PC-9 (cell line): ENCODE measurements at regions not wholly inside any gene's neighbourhood (a gene's known extent, or its start where the extent isn't known, plus 50 kb on each side); places are given as distances from the start of the nearest gene placed in this dataset.

Source experiments
- EZH2 ChIP-seq: fragments of 200-600 bp; sonication (generic); IDR thresholded peaks from 2 replicates; pipeline ENCODE4 v1.8.0; 2017; ENCODE audit warnings: antibody characterized with exemption, low read depth
- TF ChIP-seq, protein P1 (sequence below): fragments of 200-600 bp; sonication (generic); conservative IDR thresholded peaks from 2 replicates; pipeline ENCODE4 v1.6.1; 2017; ENCODE audit warnings: mixed run types, antibody characterized with exemption, mild to moderate bottlenecking, moderate library complexity

DNA sequence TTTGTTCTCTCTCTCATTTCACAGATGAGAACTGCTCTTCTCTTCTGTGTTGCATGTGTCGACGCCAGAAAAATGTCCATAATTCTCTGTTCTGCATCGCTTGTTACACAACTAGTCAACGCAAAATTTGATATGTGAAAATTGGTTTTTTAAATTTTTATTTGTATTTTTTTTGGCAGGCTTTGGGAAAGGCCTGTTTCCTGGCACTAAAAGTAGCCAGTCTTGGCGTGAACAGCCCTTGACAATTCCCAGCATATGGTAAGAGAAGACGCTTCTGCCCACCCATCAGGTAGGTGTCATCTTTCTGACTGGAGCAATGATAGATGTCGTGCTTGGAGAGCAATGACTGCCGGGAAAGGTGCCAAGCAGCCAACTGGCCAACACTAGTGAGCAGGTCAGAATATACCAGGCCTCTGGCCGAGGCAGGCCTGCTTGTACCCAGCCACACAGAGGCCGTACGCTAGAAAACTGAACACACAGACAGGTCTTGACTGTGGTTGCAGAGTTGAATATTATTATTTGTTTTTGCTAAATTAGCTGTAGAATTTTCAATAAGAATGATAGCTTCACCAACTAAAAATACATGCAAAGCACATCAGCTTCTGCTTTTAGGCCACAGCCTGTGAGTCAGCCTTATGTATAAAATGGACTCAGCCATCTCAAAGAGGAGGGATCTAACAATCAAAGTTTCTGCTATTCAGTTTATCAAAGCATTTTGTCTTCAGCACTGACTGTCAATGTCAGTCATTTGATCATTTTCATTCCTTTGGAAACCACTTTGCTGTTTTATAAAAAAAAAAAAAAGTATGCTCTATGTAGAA is 837.5 kb downstream of the MCTP2 start:
- TF ChIP-seq, protein P1, sequence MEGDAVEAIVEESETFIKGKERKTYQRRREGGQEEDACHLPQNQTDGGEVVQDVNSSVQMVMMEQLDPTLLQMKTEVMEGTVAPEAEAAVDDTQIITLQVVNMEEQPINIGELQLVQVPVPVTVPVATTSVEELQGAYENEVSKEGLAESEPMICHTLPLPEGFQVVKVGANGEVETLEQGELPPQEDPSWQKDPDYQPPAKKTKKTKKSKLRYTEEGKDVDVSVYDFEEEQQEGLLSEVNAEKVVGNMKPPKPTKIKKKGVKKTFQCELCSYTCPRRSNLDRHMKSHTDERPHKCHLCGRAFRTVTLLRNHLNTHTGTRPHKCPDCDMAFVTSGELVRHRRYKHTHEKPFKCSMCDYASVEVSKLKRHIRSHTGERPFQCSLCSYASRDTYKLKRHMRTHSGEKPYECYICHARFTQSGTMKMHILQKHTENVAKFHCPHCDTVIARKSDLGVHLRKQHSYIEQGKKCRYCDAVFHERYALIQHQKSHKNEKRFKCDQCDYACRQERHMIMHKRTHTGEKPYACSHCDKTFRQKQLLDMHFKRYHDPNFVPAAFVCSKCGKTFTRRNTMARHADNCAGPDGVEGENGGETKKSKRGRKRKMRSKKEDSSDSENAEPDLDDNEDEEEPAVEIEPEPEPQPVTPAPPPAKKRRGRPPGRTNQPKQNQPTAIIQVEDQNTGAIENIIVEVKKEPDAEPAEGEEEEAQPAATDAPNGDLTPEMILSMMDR: no peak
- no peak for TF ChIP-seq EZH2
